GM23338 (cell line): ENCODE measurements at regions not wholly inside any gene's neighbourhood (a gene's known extent, or its start where the extent isn't known, plus 50 kb on each side); places are given as distances from the start of the nearest gene placed in this dataset.
"Not testable (repeated sequence)": the region's sequence is repeated elsewhere in the genome, so short reads cannot be mapped to it uniquely, and the experiment has no call there.

Experiments used
- ATAC-seq: fragments of 200-7000 bp; cut with Tn5 transposase; 3 replicates; pipeline ENCODE4 v1.9.1; 2020
- DNase-seq: peaks from one replicate; pipeline ENCODE4 v3.0.0-alpha.2; 2015; ENCODE audit warnings: low spot score
- H2AFZ ChIP-seq: fragments of 200-600 bp; sonication (generic); 2 replicates; pipeline ENCODE4 v1.8.0; 2016; ENCODE audit warnings: antibody characterized with exemption, mild to moderate bottlenecking, moderate library complexity
- H3F3A ChIP-seq: fragments of 200-600 bp; sonication (generic); replicated peaks from 2 replicates; pipeline ENCODE4 v1.8.0; 2017; ENCODE audit warnings: antibody characterized with exemption, mixed run types, low read depth
- H3K27ac ChIP-seq: fragments of 200-600 bp; sonication (generic); 2 replicates; pipeline ENCODE4 v1.6.1; 2016; ENCODE audit warnings: low read depth
- H3K27me3 ChIP-seq: fragments of 200-600 bp; sonication (generic); 2 replicates; pipeline ENCODE4 v1.8.0; 2016; ENCODE audit warnings: mild to moderate bottlenecking, mixed run types, moderate library complexity; ENCODE audit not compliant: insufficient read depth
- H3K36me3 ChIP-seq: fragments of 200-600 bp; sonication (generic); 2 replicates; pipeline ENCODE4 v1.8.0; 2016; ENCODE audit warnings: mild to moderate bottlenecking; ENCODE audit not compliant: insufficient read depth
- H3K4me1 ChIP-seq: fragments of 200-600 bp; sonication (generic); 2 replicates; pipeline ENCODE4 v1.8.0; 2016; ENCODE audit warnings: mild to moderate bottlenecking, moderate library complexity; ENCODE audit not compliant: insufficient read depth
- H3K4me2 ChIP-seq: fragments of 200-600 bp; sonication (generic); 2 replicates; pipeline ENCODE4 v1.7.1; 2017; ENCODE audit warnings: mixed run types
- H3K4me3 ChIP-seq: fragments of 200-600 bp; sonication (generic); 2 replicates; pipeline ENCODE4 v1.6.1; 2016; ENCODE audit warnings: mixed run types
- H3K79me2 ChIP-seq: fragments of 200-600 bp; sonication (generic); replicated peaks from 2 replicates; pipeline ENCODE4 v1.8.0; 2017; ENCODE audit warnings: mild to moderate bottlenecking; ENCODE audit not compliant: insufficient read depth
- H3K9me2 ChIP-seq: fragments of 200-600 bp; sonication (generic); 2 replicates; pipeline ENCODE4 v1.8.0; 2017; ENCODE audit not compliant: insufficient read depth
- H4K20me1 ChIP-seq: fragments of 200-600 bp; sonication (generic); replicated peaks from 2 replicates; pipeline ENCODE4 v1.8.0; 2017; ENCODE audit warnings: mild to moderate bottlenecking; ENCODE audit not compliant: insufficient read depth
- H3K27ac Mint-ChIP-seq: 2 replicates; pipeline ENCODE4 v1.8.0; 2020; ENCODE audit warnings: inconsistent platforms, mild to moderate bottlenecking, moderate library complexity, mixed read lengths
- H3K27me3 Mint-ChIP-seq: 3 replicates; pipeline ENCODE4 v1.8.0; 2022; ENCODE audit warnings: low read depth, mild to moderate bottlenecking, moderate library complexity, mixed read lengths, inconsistent platforms; ENCODE audit not compliant: insufficient read depth, poor library complexity
- H3K36me3 Mint-ChIP-seq: 3 replicates; pipeline ENCODE4 v1.8.0; 2021; ENCODE audit warnings: low read depth, mild to moderate bottlenecking, inconsistent platforms, moderate library complexity, mixed read lengths
- H3K4me1 Mint-ChIP-seq: 3 replicates; pipeline ENCODE4 v1.8.0; 2020; ENCODE audit warnings: mild to moderate bottlenecking, inconsistent platforms, mixed read lengths
- H3K4me3 Mint-ChIP-seq: 3 replicates; pipeline ENCODE4 v1.8.0; 2021; ENCODE audit warnings: moderate library complexity, mild to moderate bottlenecking, inconsistent platforms, mixed read lengths
- H3K9me3 Mint-ChIP-seq: 3 replicates; pipeline ENCODE4 v1.8.0; 2020; ENCODE audit warnings: moderate library complexity, mild to moderate bottlenecking, inconsistent platforms, mixed read lengths
- EZH2 ChIP-seq: fragments of 200-600 bp; sonication (generic); IDR thresholded peaks from one replicate; pipeline ENCODE4 v1.8.0; 2017; ENCODE audit warnings: antibody characterized with exemption, mild to moderate bottlenecking, low read depth; ENCODE audit not compliant: unreplicated experiment
- EZH2phosphoT487 ChIP-seq: fragments of 200-600 bp; sonication (generic); IDR thresholded peaks from one replicate; pipeline ENCODE4 v1.8.1; 2018; ENCODE audit warnings: antibody characterized with exemption; ENCODE audit not compliant: unreplicated experiment
- NANOG ChIP-seq: IDR thresholded peaks from 2 replicates; pipeline ENCODE4 v1.6.1; 2016; ENCODE audit warnings: antibody characterized with exemption, borderline replicate concordance
- STAT1 ChIP-seq: IDR thresholded peaks from one replicate; pipeline ENCODE4 v1.6.1; 2016; ENCODE audit warnings: antibody characterized with exemption; ENCODE audit not compliant: unreplicated experiment
- ZNF114 ChIP-seq: fragments of 250-450 bp; sonication (Bioruptor Pico); IDR thresholded peaks from 2 replicates; pipeline ENCODE4 v1.5.0; 2020; ENCODE audit warnings: mild to moderate bottlenecking, moderate library complexity
- ZNF331 ChIP-seq: fragments of 250-450 bp; sonication (Bioruptor Pico); IDR thresholded peaks from 2 replicates; pipeline ENCODE4 v1.5.0; 2020; ENCODE audit warnings: low read depth, mild to moderate bottlenecking, moderate library complexity
- TF ChIP-seq, protein P1 (sequence below): IDR thresholded peaks from one replicate; pipeline ENCODE4 v1.6.1; 2018; ENCODE audit warnings: antibody characterized with exemption; ENCODE audit not compliant: unreplicated experiment
- TF ChIP-seq, protein P2 (sequence below): fragments of 250-450 bp; sonication (Bioruptor Pico); IDR thresholded peaks from 2 replicates; pipeline ENCODE4 v1.5.0; 2020; ENCODE audit warnings: mild to moderate bottlenecking, moderate library complexity

DNA sequence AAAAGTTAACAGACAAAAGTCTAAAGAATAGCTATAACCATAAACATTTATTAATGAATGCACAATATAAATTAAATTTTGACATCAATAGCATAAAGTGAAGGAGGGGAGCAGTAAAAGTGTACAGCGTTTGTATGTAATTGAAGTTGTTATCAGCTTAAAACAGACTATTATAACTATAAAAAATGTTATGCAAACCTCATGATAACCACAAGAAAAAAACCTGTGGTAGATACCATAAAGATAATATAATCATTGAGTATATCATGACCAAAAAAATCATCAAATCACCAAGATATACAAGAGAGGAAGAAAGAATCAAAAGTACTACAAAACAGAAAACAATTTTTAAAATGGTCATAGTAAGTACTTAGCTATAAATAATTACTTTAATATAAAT, 122.1 kb upstream of the ID2 start:
- Histone ChIP-seq H3K4me2 (no peak overlapping the region), H3K9me2 (peaks cover 6% of the 10 kb centered on the region), H3K4me1 (no peaks in the 10 kb centered on the region), H3K4me3 (no peak overlapping the region), H3K27ac (no peak overlapping the region), H4K20me1 (no peaks in the 10 kb centered on the region), H2AFZ (no peak overlapping the region), H3K27me3 (no peaks in the 10 kb centered on the region), H3K79me2 (no peaks in the 10 kb centered on the region), H3F3A (no peaks in the 10 kb centered on the region), H3K36me3 (no peaks in the 10 kb centered on the region)
- DNase-seq (no peak), ATAC-seq (no peak)
- TF ChIP-seq STAT1 (no peak), ZNF114 (CRISPR knock-in tag) (no peak), NANOG (no peak), ZNF331 (CRISPR knock-in tag) (no peak), EZH2 (no peak), EZH2phosphoT487 (no peak)
- TF ChIP-seq, protein P1, sequence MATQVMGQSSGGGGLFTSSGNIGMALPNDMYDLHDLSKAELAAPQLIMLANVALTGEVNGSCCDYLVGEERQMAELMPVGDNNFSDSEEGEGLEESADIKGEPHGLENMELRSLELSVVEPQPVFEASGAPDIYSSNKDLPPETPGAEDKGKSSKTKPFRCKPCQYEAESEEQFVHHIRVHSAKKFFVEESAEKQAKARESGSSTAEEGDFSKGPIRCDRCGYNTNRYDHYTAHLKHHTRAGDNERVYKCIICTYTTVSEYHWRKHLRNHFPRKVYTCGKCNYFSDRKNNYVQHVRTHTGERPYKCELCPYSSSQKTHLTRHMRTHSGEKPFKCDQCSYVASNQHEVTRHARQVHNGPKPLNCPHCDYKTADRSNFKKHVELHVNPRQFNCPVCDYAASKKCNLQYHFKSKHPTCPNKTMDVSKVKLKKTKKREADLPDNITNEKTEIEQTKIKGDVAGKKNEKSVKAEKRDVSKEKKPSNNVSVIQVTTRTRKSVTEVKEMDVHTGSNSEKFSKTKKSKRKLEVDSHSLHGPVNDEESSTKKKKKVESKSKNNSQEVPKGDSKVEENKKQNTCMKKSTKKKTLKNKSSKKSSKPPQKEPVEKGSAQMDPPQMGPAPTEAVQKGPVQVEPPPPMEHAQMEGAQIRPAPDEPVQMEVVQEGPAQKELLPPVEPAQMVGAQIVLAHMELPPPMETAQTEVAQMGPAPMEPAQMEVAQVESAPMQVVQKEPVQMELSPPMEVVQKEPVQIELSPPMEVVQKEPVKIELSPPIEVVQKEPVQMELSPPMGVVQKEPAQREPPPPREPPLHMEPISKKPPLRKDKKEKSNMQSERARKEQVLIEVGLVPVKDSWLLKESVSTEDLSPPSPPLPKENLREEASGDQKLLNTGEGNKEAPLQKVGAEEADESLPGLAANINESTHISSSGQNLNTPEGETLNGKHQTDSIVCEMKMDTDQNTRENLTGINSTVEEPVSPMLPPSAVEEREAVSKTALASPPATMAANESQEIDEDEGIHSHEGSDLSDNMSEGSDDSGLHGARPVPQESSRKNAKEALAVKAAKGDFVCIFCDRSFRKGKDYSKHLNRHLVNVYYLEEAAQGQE: no peak
- TF ChIP-seq, protein P2, sequence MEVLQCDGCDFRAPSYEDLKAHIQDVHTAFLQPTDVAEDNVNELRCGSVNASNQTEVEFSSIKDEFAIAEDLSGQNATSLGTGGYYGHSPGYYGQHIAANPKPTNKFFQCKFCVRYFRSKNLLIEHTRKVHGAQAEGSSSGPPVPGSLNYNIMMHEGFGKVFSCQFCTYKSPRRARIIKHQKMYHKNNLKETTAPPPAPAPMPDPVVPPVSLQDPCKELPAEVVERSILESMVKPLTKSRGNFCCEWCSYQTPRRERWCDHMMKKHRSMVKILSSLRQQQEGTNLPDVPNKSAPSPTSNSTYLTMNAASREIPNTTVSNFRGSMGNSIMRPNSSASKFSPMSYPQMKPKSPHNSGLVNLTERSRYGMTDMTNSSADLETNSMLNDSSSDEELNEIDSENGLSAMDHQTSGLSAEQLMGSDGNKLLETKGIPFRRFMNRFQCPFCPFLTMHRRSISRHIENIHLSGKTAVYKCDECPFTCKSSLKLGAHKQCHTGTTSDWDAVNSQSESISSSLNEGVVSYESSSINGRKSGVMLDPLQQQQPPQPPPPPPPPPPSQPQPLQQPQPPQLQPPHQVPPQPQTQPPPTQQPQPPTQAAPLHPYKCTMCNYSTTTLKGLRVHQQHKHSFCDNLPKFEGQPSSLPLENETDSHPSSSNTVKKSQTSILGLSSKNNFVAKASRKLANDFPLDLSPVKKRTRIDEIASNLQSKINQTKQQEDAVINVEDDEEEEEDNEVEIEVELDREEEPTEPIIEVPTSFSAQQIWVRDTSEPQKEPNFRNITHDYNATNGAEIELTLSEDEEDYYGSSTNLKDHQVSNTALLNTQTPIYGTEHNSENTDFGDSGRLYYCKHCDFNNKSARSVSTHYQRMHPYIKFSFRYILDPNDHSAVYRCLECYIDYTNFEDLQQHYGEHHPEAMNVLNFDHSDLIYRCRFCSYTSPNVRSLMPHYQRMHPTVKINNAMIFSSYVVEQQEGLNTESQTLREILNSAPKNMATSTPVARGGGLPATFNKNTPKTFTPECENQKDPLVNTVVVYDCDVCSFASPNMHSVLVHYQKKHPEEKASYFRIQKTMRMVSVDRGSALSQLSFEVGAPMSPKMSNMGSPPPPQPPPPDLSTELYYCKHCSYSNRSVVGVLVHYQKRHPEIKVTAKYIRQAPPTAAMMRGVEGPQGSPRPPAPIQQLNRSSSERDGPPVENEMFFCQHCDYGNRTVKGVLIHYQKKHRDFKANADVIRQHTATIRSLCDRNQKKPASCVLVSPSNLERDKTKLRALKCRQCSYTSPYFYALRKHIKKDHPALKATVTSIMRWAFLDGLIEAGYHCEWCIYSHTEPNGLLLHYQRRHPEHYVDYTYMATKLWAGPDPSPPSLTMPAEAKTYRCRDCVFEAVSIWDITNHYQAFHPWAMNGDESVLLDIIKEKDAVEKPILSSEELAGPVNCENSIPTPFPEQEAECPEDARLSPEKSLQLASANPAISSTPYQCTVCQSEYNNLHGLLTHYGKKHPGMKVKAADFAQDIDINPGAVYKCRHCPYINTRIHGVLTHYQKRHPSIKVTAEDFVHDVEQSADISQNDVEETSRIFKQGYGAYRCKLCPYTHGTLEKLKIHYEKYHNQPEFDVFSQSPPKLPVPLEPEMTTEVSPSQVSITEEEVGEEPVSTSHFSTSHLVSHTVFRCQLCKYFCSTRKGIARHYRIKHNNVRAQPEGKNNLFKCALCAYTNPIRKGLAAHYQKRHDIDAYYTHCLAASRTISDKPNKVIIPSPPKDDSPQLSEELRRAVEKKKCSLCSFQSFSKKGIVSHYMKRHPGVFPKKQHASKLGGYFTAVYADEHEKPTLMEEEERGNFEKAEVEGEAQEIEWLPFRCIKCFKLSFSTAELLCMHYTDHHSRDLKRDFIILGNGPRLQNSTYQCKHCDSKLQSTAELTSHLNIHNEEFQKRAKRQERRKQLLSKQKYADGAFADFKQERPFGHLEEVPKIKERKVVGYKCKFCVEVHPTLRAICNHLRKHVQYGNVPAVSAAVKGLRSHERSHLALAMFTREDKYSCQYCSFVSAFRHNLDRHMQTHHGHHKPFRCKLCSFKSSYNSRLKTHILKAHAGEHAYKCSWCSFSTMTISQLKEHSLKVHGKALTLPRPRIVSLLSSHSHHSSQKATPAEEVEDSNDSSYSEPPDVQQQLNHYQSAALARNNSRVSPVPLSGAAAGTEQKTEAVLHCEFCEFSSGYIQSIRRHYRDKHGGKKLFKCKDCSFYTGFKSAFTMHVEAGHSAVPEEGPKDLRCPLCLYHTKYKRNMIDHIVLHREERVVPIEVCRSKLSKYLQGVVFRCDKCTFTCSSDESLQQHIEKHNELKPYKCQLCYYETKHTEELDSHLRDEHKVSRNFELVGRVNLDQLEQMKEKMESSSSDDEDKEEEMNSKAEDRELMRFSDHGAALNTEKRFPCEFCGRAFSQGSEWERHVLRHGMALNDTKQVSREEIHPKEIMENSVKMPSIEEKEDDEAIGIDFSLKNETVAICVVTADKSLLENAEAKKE (CRISPR knock-in tag): no peak
- Mint-ChIP-seq H3K27ac (no peak overlapping the region), H3K27me3 (peaks cover 14% of the 10 kb centered on the region), H3K4me1 (no peaks in the 10 kb centered on the region), H3K9me3 (peaks cover 37% of the 10 kb centered on the region), H3K4me3 (no peak overlapping the region), H3K36me3 (peaks cover 15% of the 10 kb centered on the region)

DNA sequence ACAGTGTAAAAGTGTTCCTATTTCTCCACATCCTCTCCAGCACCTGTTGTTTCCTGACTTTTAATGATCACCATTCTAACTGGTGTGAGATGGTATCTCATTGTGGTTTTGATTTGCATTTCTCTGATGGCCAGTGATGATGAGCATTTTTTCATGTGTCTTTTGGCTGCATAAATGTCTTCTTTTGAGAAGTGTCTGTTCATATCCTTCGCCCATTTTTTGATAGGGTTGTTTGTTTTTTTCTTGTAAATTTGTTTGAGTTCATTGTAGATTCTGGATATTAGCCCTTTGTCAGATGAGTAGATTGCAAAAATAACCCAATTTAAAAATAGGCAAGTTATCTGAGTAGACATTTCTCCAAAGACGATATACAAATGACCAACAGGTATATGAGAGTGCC, 120.2 kb upstream of the ID2 start:
- not testable (repeated sequence) for H3K27ac Mint-ChIP-seq, H4K20me1 ChIP-seq, DNase-seq, H2AFZ ChIP-seq, H3K4me3 ChIP-seq, H3K4me3 Mint-ChIP-seq, H3K4me1 ChIP-seq, H3K36me3 ChIP-seq, H3K79me2 ChIP-seq, H3K9me2 ChIP-seq, H3K27ac ChIP-seq, H3K27me3 ChIP-seq, ATAC-seq, H3F3A ChIP-seq, H3K4me2 ChIP-seq, H3K4me1 Mint-ChIP-seq
- H3K27me3 Mint-ChIP-seq: peaks cover 17% of the 10 kb centered on the region
- H3K36me3 Mint-ChIP-seq: peaks cover 15% of the 10 kb centered on the region
- peaks cover 37% of the 10 kb centered on the region for H3K9me3 Mint-ChIP-seq
